K562 (cell line): ENCODE measurements at regions not wholly inside any gene's neighbourhood (a gene's known extent, or its start where the extent isn't known, plus 50 kb on each side); places are given as distances from the start of the nearest gene placed in this dataset.

ENCODE experiments used
- ATAC-seq: fragments of 200-7000 bp; cut with Tn5 transposase; 3 replicates; pipeline ENCODE4 v1.9.1; 2020; ENCODE audit warnings: moderate library complexity
- BruUV-seq: library from RNA; stranded (reverse); fragments of 400-500 nt; replicated peaks from 2 replicates; lab custom pipeline; 2021; lab: Mats Ljungman, UMichigan
- CTCF ChIA-PET: fragments of 300-600 bp; formaldehyde crosslinking; extraction: SDS; loops from one replicate; lab custom pipeline; 2021; ENCODE audit warnings: low intra/inter-chr PET ratio; lab: Yijun Ruan, JAX
- POLR2A ChIA-PET: fragments of 300-600, 350-650 bp; sonication (Branson Sonifier 250); formaldehyde crosslinking; extraction: SDS; loops from one replicate; lab custom pipeline; 2021; ENCODE audit warnings: antibody characterized with exemption, inconsistent platforms; lab: Yijun Ruan, JAX
- DNase-seq, 4 experiments: peaks; one replicate each; pipeline versions ENCODE4 v3.0.0 to v3.0.0-alpha.2; 2011 to 2018; ENCODE audit warnings: low spot score in 3 of 4, mixed read lengths in 3 of 4; ENCODE audit errors: extremely low read depth in 1 of 4
- FAIRE-seq: peaks from 2 replicates; lab custom pipeline; 2011; peaks lifted over from hg19 to GRCh38; lab: Jason Lieb, UNC
- H2AFZ ChIP-seq: 2 replicates; pipeline ENCODE4 v1.6.0; 2011; ENCODE audit warnings: low read depth, low read length, control low read depth, inconsistent platforms
- H3K27ac ChIP-seq: fragments of 200-600 bp; 3 replicates; pipeline ENCODE4 v1.8.0; 2011; ENCODE audit warnings: low read depth, mild to moderate bottlenecking, control low read depth, inconsistent platforms, low read length, moderate library complexity, mixed read lengths; ENCODE audit errors: extremely low read depth
- H3K27me3 ChIP-seq, 2 experiments: fragments of 300-600 bp in 1 of 2; 2 replicates in 1 of 2; 3 replicates in 1 of 2; pipeline versions ENCODE4 v1.6.0 to v1.8.0; 2011; ENCODE audit warnings: inconsistent platforms in 2 of 2, low read length in 2 of 2, mild to moderate bottlenecking in 1 of 2, mixed read lengths in 1 of 2, moderate library complexity in 1 of 2; ENCODE audit not compliant: control insufficient read depth in 2 of 2, insufficient read depth in 2 of 2
- H3K36me3 ChIP-seq: fragments of 300-600 bp; 3 replicates; pipeline ENCODE4 v1.8.0; 2011; ENCODE audit warnings: mild to moderate bottlenecking, low read length, inconsistent platforms; ENCODE audit not compliant: control insufficient read depth, insufficient read depth
- H3K4me1 ChIP-seq, 2 experiments: fragments of 200-600 bp in 1 of 2; replicated peaks in 1 of 2; 2 replicates in 1 of 2; 3 replicates in 1 of 2; pipeline versions ENCODE4 v1.5.1 to v1.8.0; 2011; ENCODE audit warnings: inconsistent platforms in 2 of 2, low read length in 2 of 2, mild to moderate bottlenecking in 1 of 2, mixed read lengths in 1 of 2, moderate library complexity in 1 of 2; ENCODE audit not compliant: control insufficient read depth in 2 of 2, insufficient read depth in 2 of 2
- H3K4me2 ChIP-seq: 2 replicates; pipeline ENCODE4 v1.6.1; 2011; ENCODE audit warnings: low read length, control low read depth, inconsistent platforms, mixed read lengths; ENCODE audit not compliant: insufficient read depth
- H3K4me3 ChIP-seq: fragments of 200-600 bp; sonication (generic), shearing (Covaris generic); 2 replicates; pipeline ENCODE4 v1.5.1; 2016; ENCODE audit warnings: control low read depth, inconsistent platforms
- H3K79me2 ChIP-seq: fragments of 200-600 bp; 3 replicates; pipeline ENCODE4 v1.8.0; 2011; ENCODE audit warnings: low read length, inconsistent platforms; ENCODE audit not compliant: control insufficient read depth, insufficient read depth
- H3K9ac ChIP-seq, 2 experiments: 2 replicates each; pipeline versions ENCODE4 v1.6.0 to v1.6.1; 2011; ENCODE audit warnings: low read depth in 2 of 2, low read length in 2 of 2, control low read depth in 1 of 2, inconsistent platforms in 1 of 2, mild to moderate bottlenecking in 1 of 2, mixed read lengths in 1 of 2; ENCODE audit not compliant: insufficient read depth in 1 of 2
- H3K9me1 ChIP-seq: one replicate; pipeline ENCODE4 v1.6.0; 2011; ENCODE audit warnings: inconsistent platforms, mild to moderate bottlenecking, low read length, moderate library complexity; ENCODE audit not compliant: control insufficient read depth, insufficient read depth
- H3K9me3 ChIP-seq: replicated peaks from 2 replicates; pipeline ENCODE4 v1.5.1; 2011; ENCODE audit warnings: low read depth, low read length, inconsistent platforms; ENCODE audit not compliant: control insufficient read depth, insufficient read depth
- H4K20me1 ChIP-seq: replicated peaks from 2 replicates; pipeline ENCODE4 v1.6.1; 2011; ENCODE audit warnings: low read length, inconsistent platforms, mixed read lengths; ENCODE audit not compliant: control insufficient read depth, insufficient read depth
- ARID3A ChIP-seq: IDR thresholded peaks from 2 replicates; pipeline ENCODE4 v1.6.1; 2012; ENCODE audit warnings: low read depth, low read length, improper control_type of control experiment, borderline replicate concordance
- CHD4 ChIP-seq: fragments of 200-600 bp; sonication (generic); IDR thresholded peaks from 3 replicates; pipeline ENCODE4 v1.6.1; 2012; ENCODE audit warnings: low read depth, mild to moderate bottlenecking, mixed read lengths, low read length, inconsistent platforms; ENCODE audit not compliant: insufficient read depth, insufficient replicate concordance, poor library complexity, severe bottlenecking
- HIVEP1 ChIP-seq: fragments of 250-450 bp; sonication (Bioruptor Pico); IDR thresholded peaks from 2 replicates; pipeline ENCODE4 v1.4.0; 2020; ENCODE audit warnings: mild to moderate bottlenecking
- IRF9 ChIP-seq: fragments of 450-650 bp; IDR thresholded peaks from 2 replicates; pipeline ENCODE4 v1.6.1; 2016; ENCODE audit warnings: missing biosample characterization, missing genetic modification characterization
- MEF2A ChIP-seq: IDR thresholded peaks from 2 replicates; pipeline ENCODE4 v1.6.1; 2011; ENCODE audit warnings: low read depth, mild to moderate bottlenecking, low read length, moderate library complexity; ENCODE audit not compliant: control insufficient read depth
- MTF1 ChIP-seq: fragments of 250-450 bp; sonication (Bioruptor Pico); IDR thresholded peaks from 2 replicates; pipeline ENCODE4 v1.9.0; 2021; ENCODE audit warnings: moderate library complexity, mild to moderate bottlenecking, inconsistent platforms, borderline replicate concordance
- PRMT5 ChIP-seq: sonication (generic); formaldehyde crosslinking; IDR thresholded peaks from 2 replicates; pipeline ENCODE4 v1.5.0; 2020; ENCODE audit warnings: missing genetic modification reagents
- ZBTB1 ChIP-seq: sonication (generic); formaldehyde crosslinking; IDR thresholded peaks from 2 replicates; pipeline ENCODE4 v1.8.1; 2023; ENCODE audit warnings: missing genetic modification reagents, low read depth, mild to moderate bottlenecking, borderline replicate concordance
- ZNF23 ChIP-seq: fragments of 250-450 bp; sonication (Bioruptor Pico); IDR thresholded peaks from 2 replicates; pipeline ENCODE4 v1.4.0; 2020; ENCODE audit warnings: mild to moderate bottlenecking
- ZNF766 ChIP-seq: fragments of 200-800 bp; sonication (Bioruptor generic); conservative IDR thresholded peaks from 2 replicates; pipeline ENCODE4 v1.6.1; 2016; ENCODE audit warnings: missing genetic modification characterization, missing compliant biosample characterization
- ZNF780A ChIP-seq: fragments of 250-450 bp; sonication (Bioruptor Pico); IDR thresholded peaks from 2 replicates; pipeline ENCODE4 v1.5.0; 2021; ENCODE audit warnings: mild to moderate bottlenecking
- WGBS: fragments of 100-300 bp; shearing (Covaris generic); methylation state at CpG from one replicate; pipeline ENCODE4 v1.1.6; 2016; ENCODE audit warnings: low coverage, mixed read lengths; ENCODE audit not compliant: insufficient coverage; ENCODE audit errors: missing lambda C conversion rate; 5-methylcytosine and 5-hydroxymethylcytosine counted together
- in situ Hi-C: fragments of 300-500 bp; cut with MboI; formaldehyde crosslinking; loops from 4 replicates; pipeline ENCODE4 v1.15.0; 2018; ENCODE audit warnings: inconsistent platforms, mixed read lengths
- intact Hi-C: fragments of 100-400 bp; cut with micrococcal nuclease; formaldehyde crosslinking; loops from 2 replicates; pipeline ENCODE4 v1.14.2; 2022
- TF ChIP-seq, protein P1 (sequence below): fragments of 450-650 bp; IDR thresholded peaks from 2 replicates; pipeline ENCODE4 v1.6.1; 2016; ENCODE audit warnings: mild to moderate bottlenecking
- TF ChIP-seq, protein P2 (sequence below): sonication (generic); formaldehyde crosslinking; IDR thresholded peaks from 2 replicates; pipeline ENCODE4 v1.5.0; 2020; ENCODE audit warnings: missing genetic modification reagents
- TF ChIP-seq, protein P3 (sequence below), 2 experiments: IDR thresholded peaks; 2 replicates each; pipeline ENCODE4 v1.6.1; 2011; ENCODE audit warnings: borderline replicate concordance in 1 of 2, control low read depth in 1 of 2, low read depth in 1 of 2, low read length in 1 of 2, mild to moderate bottlenecking in 1 of 2, mixed read lengths in 1 of 2, moderate library complexity in 1 of 2; ENCODE audit not compliant: insufficient read depth in 1 of 2, insufficient read length in 1 of 2, poor library complexity in 1 of 2, severe bottlenecking in 1 of 2; ENCODE audit errors: extremely low read depth in 1 of 2

DNA sequence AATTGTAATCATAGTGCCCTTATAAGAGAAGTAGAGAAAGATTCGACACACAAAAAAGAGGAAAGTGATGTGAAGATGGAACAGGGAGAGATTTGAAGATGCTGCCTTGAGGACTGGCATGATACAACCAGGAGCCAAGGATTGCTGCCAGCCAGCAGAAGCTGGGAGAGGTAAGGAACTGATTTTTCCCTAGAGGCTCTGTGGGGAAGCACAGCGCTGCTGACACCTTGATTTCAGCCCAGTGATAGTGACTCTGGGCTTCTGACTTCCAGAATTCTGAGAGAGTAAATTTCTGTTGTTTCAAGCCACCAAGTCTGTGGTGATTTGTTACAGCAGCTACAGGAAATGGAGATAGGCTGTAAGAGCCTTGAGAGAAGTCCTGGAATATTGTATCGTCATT, 98.2 kb downstream of the RAB11FIP2 start (continued):
- TF ChIP-seq, protein P1, sequence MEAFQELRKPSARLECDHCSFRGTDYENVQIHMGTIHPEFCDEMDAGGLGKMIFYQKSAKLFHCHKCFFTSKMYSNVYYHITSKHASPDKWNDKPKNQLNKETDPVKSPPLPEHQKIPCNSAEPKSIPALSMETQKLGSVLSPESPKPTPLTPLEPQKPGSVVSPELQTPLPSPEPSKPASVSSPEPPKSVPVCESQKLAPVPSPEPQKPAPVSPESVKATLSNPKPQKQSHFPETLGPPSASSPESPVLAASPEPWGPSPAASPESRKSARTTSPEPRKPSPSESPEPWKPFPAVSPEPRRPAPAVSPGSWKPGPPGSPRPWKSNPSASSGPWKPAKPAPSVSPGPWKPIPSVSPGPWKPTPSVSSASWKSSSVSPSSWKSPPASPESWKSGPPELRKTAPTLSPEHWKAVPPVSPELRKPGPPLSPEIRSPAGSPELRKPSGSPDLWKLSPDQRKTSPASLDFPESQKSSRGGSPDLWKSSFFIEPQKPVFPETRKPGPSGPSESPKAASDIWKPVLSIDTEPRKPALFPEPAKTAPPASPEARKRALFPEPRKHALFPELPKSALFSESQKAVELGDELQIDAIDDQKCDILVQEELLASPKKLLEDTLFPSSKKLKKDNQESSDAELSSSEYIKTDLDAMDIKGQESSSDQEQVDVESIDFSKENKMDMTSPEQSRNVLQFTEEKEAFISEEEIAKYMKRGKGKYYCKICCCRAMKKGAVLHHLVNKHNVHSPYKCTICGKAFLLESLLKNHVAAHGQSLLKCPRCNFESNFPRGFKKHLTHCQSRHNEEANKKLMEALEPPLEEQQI, result no peak
- no peak for TF ChIP-seq ZNF23
- TF ChIP-seq MTF1 (CRISPR knock-in tag), result no peak
- TF ChIP-seq ARID3A, result no peak
- TF ChIP-seq ZNF780A, result no peak

DNA sequence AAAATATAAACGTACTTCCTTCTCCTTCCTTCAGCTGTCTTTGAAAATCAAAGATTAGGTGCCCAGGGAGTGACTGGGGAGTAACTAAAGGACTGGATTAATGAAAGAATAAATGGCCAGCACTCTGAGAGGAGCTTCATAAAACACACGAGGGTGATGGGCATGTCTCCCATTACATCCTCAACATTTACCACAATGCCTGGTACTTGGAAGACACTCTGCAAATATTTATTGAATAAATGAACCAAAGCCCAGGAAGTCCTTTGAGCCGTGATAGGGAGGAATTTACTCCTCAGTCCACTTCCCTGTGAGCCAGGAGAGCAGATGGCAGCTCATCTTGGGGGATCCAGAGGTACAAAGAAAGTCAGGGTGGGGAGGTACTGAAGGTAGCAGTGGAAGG, 96.3 kb downstream of the RAB11FIP2 start:
- Histone ChIP-seq H3K9ac (no peak overlapping the region), H4K20me1 (no peaks in the 10 kb centered on the region), H3K4me2 (no peak overlapping the region), H3K4me3 (no peak overlapping the region), H3K36me3 (no peaks in the 10 kb centered on the region), H3K9me3 (no peaks in the 10 kb centered on the region), H3K9me1 (no peaks in the 10 kb centered on the region), H3K27ac (no peak overlapping the region), H3K27me3 (peaks cover 2 to 5% of the 10 kb centered on the region in 2 experiments; a peak in 1 of 5 replicates), H3K79me2 (no peaks in the 10 kb centered on the region), H3K4me1 (no peaks in the 10 kb centered on the region), H2AFZ (no peak overlapping the region)
- DNase-seq (no peak), FAIRE-seq (no peak), ATAC-seq (no peak)
- CTCF ChIA-PET, result no interaction called here
- 0% methylated on average over 3 of the region's 3 CpGs for WGBS
- no TSS peak for BruUV-seq
- intact Hi-C loops, result no loop called here
- POLR2A ChIA-PET, result no interaction called here
- in situ Hi-C loops, result no loop called here
- TF ChIP-seq CHD4 (no peak), MEF2A (no peak), HIVEP1 (CRISPR knock-in tag) (no peak), ZBTB1 (CRISPR knock-in tag) (no peak), PRMT5 (no peak), IRF9 (tag) (no peak), ZNF766 (CRISPR knock-in tag) (no peak)
- TF ChIP-seq, protein P2, sequence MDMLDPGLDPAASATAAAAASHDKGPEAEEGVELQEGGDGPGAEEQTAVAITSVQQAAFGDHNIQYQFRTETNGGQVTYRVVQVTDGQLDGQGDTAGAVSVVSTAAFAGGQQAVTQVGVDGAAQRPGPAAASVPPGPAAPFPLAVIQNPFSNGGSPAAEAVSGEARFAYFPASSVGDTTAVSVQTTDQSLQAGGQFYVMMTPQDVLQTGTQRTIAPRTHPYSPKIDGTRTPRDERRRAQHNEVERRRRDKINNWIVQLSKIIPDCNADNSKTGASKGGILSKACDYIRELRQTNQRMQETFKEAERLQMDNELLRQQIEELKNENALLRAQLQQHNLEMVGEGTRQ (CRISPR knock-in tag), result no peak
- TF ChIP-seq, protein P3, sequence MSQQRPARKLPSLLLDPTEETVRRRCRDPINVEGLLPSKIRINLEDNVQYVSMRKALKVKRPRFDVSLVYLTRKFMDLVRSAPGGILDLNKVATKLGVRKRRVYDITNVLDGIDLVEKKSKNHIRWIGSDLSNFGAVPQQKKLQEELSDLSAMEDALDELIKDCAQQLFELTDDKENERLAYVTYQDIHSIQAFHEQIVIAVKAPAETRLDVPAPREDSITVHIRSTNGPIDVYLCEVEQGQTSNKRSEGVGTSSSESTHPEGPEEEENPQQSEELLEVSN (IDR thresholded peaks at IDR 0.05; ENCODE audit: borderline replicate concordance in 1 of 2, extremely low read depth in 1 of 2, insufficient read depth in 1 of 2, insufficient read length in 1 of 2, low read depth in 1 of 2, low read length in 1 of 2, poor library complexity in 1 of 2, severe bottlenecking in 1 of 2), result no peak
